ENCODE measurements at regions not wholly inside any gene's neighbourhood (a gene's known extent, or its start where the extent isn't known, plus 50 kb on each side); places are given as distances from the start of the nearest gene placed in this dataset.

DNA sequence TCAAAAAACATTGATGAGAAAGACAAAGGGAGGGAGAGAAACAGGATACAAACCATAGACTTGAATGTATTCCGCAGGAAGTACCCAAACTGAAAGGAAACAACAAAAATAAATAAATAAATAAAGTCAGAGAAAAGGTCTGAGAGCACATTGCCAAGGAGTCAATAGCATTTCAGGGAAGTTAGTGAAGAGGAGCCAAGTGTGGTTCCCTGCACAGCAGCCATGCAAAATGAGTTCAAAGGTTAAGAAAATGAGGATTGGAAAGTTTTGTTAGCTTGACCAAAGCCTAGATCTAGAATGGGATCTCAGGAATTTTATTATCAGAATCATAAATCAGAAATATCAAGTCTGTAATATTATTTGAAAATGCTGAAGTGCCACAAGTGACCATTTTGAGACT is 700.0 kb downstream of the MAFB start:
- H4K20me1 ChIP-seq (replicated peaks; ENCODE audit: control insufficient read depth, extremely low read depth, insufficient read depth, low read length), result no peaks in the 10 kb centered on the region
- H3K4me1 ChIP-seq (ENCODE audit: control insufficient read depth, extremely low read depth, insufficient read depth, low read length), result no peaks in the 10 kb centered on the region
- dilution Hi-C loops (cut with MboI; ENCODE audit: extremely low pct_ligation_motif_present, low sequenced_read_pairs), result no loop called here
- H3K4me3 ChIP-seq (replicated peaks in 1 of 3; ENCODE audit: insufficient read depth in 1 of 3, low read depth in 1 of 3, low read length in 3 of 3), result no peak overlapping the region
- intact Hi-C loops (cut with micrococcal nuclease), result no loop called here
- no peaks in the 10 kb centered on the region for H3K27me3 ChIP-seq (ENCODE audit: control insufficient read depth in 2 of 2, insufficient read depth in 2 of 2, low read length in 2 of 2)
- H3K9me3 ChIP-seq (replicated peaks; ENCODE audit: control insufficient read depth, insufficient read depth, low read length), result no peaks in the 10 kb centered on the region
- DNase-seq (ENCODE audit: low read depth, low spot score) (no peak), FAIRE-seq (no peak)
- no peak overlapping the region for H3K27ac ChIP-seq (ENCODE audit: insufficient read depth, low read depth, low read length)
- no peak overlapping the region for H3K9ac ChIP-seq (replicated peaks; ENCODE audit: extremely low read depth, insufficient read depth, low read length)
- H2AFZ ChIP-seq (ENCODE audit: low read depth, low read length), result no peak overlapping the region
- H3K79me2 ChIP-seq (ENCODE audit: control insufficient read depth, insufficient read depth, low read length), result no peaks in the 10 kb centered on the region
- CTCF ChIA-PET, result no interaction called here
- H3K4me2 ChIP-seq (ENCODE audit: insufficient read depth, low read length), result no peak overlapping the region
- no TSS peak for BruUV-seq (replicated peaks)
- H3K36me3 ChIP-seq (ENCODE audit: control insufficient read depth in 2 of 2, extremely low read depth in 1 of 2, insufficient read depth in 2 of 2, low read length in 2 of 2), result no peaks in the 10 kb centered on the region
- POLR2A ChIA-PET, result no interaction called here
- no peaks in the 10 kb centered on the region for H3K9me1 ChIP-seq (replicated peaks; ENCODE audit: control insufficient read depth, extremely low read depth, insufficient read depth, low read length)
- TF ChIP-seq POLR2AphosphoS5 (IDR thresholded peaks at IDR 0.05; ENCODE audit: insufficient read depth, low read depth, low read length), result no peak
- TF ChIP-seq FOS (IDR thresholded peaks at IDR 0.05; ENCODE audit: borderline replicate concordance, insufficient read depth, low read length), result no peak
- no peak for TF ChIP-seq MYC (IDR thresholded peaks at IDR 0.05; ENCODE audit: low read depth, low read length)
- no peak for TF ChIP-seq EZH2 (IDR thresholded peaks at IDR 0.05; ENCODE audit: borderline replicate concordance, low read depth, low read length, severe bottlenecking)
- TF ChIP-seq POLR2A (IDR thresholded peaks at IDR 0.05; ENCODE audit: low read depth, low read length), result no peak
- TF ChIP-seq, protein P1, sequence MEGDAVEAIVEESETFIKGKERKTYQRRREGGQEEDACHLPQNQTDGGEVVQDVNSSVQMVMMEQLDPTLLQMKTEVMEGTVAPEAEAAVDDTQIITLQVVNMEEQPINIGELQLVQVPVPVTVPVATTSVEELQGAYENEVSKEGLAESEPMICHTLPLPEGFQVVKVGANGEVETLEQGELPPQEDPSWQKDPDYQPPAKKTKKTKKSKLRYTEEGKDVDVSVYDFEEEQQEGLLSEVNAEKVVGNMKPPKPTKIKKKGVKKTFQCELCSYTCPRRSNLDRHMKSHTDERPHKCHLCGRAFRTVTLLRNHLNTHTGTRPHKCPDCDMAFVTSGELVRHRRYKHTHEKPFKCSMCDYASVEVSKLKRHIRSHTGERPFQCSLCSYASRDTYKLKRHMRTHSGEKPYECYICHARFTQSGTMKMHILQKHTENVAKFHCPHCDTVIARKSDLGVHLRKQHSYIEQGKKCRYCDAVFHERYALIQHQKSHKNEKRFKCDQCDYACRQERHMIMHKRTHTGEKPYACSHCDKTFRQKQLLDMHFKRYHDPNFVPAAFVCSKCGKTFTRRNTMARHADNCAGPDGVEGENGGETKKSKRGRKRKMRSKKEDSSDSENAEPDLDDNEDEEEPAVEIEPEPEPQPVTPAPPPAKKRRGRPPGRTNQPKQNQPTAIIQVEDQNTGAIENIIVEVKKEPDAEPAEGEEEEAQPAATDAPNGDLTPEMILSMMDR (IDR thresholded peaks at IDR 0.05; ENCODE audit: extremely low read depth in 1 of 2, insufficient read depth in 1 of 2, low read depth in 1 of 2, low read length in 2 of 2), result no peak

DNA sequence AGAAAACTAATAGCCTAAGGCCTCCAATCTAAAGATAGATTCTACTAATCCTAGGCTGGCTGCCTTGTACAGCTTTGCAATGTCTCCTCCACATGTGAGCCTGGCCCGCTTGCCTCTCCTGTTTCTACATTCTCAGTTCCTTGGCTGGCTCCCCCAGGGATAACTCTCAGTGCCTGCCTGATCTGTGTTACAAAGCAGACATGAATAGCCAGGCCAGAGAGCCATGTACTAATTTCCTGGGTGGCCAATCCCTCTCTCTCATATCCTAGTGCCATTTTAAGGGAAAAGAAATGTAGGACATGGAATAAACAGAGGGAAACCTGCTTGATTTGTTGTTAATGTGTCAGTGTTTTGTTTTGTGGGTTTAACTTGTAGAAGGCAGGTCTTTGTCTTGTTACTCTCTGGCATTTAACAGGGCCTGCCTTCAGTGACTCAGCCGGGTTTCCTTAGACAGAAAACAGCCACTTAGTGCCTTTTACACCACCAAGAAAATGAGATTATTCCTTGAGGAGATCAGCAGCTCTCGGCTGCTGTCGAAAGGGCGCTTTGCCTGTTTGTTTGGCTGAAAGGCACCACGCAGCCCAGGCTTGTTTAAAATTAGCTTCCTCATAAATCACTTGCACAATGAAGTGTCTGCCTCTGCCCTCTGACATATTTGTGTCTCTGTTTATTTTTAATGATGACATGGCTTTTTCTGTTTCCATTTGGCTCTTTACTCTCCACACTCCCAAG is 702.7 kb downstream of the MAFB start:
- ChIA-PET CTCF (no interaction called here), POLR2A (no interaction called here)
- H3K4me2 ChIP-seq (ENCODE audit: insufficient read depth, low read length), result no peak overlapping the region
- dilution Hi-C loops (cut with MboI; ENCODE audit: extremely low pct_ligation_motif_present, low sequenced_read_pairs), result no loop called here
- TF ChIP-seq JUN (IDR thresholded peaks at IDR 0.05; ENCODE audit: borderline replicate concordance, insufficient read depth, insufficient read length, low read depth), result no peak
- TF ChIP-seq FOS (IDR thresholded peaks at IDR 0.05; ENCODE audit: borderline replicate concordance, insufficient read depth, low read length), result no peak
- TF ChIP-seq, protein P2, sequence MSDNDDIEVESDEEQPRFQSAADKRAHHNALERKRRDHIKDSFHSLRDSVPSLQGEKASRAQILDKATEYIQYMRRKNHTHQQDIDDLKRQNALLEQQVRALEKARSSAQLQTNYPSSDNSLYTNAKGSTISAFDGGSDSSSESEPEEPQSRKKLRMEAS (IDR thresholded peaks at IDR 0.05; ENCODE audit: insufficient read depth, insufficient read length), result no peak
- no peak for TF ChIP-seq POLR2A (IDR thresholded peaks at IDR 0.05; ENCODE audit: low read depth, low read length)
- no peak for TF ChIP-seq EZH2 (IDR thresholded peaks at IDR 0.05; ENCODE audit: borderline replicate concordance, low read depth, low read length, severe bottlenecking)
- no peak for TF ChIP-seq GATA2 (IDR thresholded peaks at IDR 0.05; ENCODE audit: insufficient read depth, insufficient read length, low read depth, low read length)
- TF ChIP-seq, protein P1 (IDR thresholded peaks at IDR 0.05; ENCODE audit: extremely low read depth in 1 of 2, insufficient read depth in 1 of 2, low read depth in 1 of 2, low read length in 2 of 2), result no peak
- no peak for TF ChIP-seq MYC (IDR thresholded peaks at IDR 0.05; ENCODE audit: low read depth, low read length)
- TF ChIP-seq POLR2AphosphoS5 (IDR thresholded peaks at IDR 0.05; ENCODE audit: insufficient read depth, low read depth, low read length), result no peak
- no peak overlapping the region for H3K9ac ChIP-seq (replicated peaks; ENCODE audit: extremely low read depth, insufficient read depth, low read length)
- FAIRE-seq (no peak), DNase-seq (ENCODE audit: low read depth, low spot score) (no peak)
- H3K27me3 ChIP-seq (ENCODE audit: control insufficient read depth in 2 of 2, insufficient read depth in 2 of 2, low read length in 2 of 2), result no peaks in the 10 kb centered on the region
- no peaks in the 10 kb centered on the region for H4K20me1 ChIP-seq (replicated peaks; ENCODE audit: control insufficient read depth, extremely low read depth, insufficient read depth, low read length)
- H3K79me2 ChIP-seq (ENCODE audit: control insufficient read depth, insufficient read depth, low read length), result no peaks in the 10 kb centered on the region
- no TSS peak for BruUV-seq (replicated peaks)
- no peaks in the 10 kb centered on the region for H3K36me3 ChIP-seq (ENCODE audit: control insufficient read depth in 2 of 2, extremely low read depth in 1 of 2, insufficient read depth in 2 of 2, low read length in 2 of 2)
- H3K9me3 ChIP-seq (replicated peaks; ENCODE audit: control insufficient read depth, insufficient read depth, low read length), result no peaks in the 10 kb centered on the region
- intact Hi-C loops (cut with micrococcal nuclease), result no loop called here
- H3K27ac ChIP-seq (ENCODE audit: insufficient read depth, low read depth, low read length), result no peak overlapping the region
- H3K4me1 ChIP-seq (ENCODE audit: control insufficient read depth, extremely low read depth, insufficient read depth, low read length), result no peaks in the 10 kb centered on the region
- no peak overlapping the region for H2AFZ ChIP-seq (ENCODE audit: low read depth, low read length)
- no peaks in the 10 kb centered on the region for H3K9me1 ChIP-seq (replicated peaks; ENCODE audit: control insufficient read depth, extremely low read depth, insufficient read depth, low read length)
- no peak overlapping the region for H3K4me3 ChIP-seq (replicated peaks in 1 of 3; ENCODE audit: insufficient read depth in 1 of 3, low read depth in 1 of 3, low read length in 3 of 3)
